ENCODE measurements at regions not wholly inside any gene's neighbourhood (a gene's known extent, or its start where the extent isn't known, plus 50 kb on each side); places are given as distances from the start of the nearest gene placed in this dataset.

DNA sequence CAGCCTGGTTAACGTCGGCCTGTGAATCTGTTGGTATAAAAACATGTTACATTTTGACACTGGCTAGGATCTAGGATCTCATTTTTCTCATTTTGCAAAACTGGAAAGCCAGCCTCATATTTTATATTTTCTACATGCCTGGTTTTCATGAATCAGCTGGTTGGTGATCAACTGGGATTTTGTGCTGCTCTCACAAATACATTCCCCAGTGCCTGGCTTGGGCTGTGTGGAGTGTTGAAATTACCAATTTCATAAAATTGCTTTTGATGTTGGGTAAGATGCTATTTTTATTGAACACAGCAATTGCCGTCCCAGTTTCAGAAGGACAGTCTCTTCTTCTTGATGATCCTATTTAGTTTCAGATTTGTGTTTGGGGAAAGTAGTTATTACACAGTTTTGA, 604.3 kb downstream of the TAFA4 start:
- intact Hi-C loops (cut with DNase I), result no loop called here
- no peaks in the 10 kb centered on the region for H3K36me3 ChIP-seq
- TF ChIP-seq, protein P1, sequence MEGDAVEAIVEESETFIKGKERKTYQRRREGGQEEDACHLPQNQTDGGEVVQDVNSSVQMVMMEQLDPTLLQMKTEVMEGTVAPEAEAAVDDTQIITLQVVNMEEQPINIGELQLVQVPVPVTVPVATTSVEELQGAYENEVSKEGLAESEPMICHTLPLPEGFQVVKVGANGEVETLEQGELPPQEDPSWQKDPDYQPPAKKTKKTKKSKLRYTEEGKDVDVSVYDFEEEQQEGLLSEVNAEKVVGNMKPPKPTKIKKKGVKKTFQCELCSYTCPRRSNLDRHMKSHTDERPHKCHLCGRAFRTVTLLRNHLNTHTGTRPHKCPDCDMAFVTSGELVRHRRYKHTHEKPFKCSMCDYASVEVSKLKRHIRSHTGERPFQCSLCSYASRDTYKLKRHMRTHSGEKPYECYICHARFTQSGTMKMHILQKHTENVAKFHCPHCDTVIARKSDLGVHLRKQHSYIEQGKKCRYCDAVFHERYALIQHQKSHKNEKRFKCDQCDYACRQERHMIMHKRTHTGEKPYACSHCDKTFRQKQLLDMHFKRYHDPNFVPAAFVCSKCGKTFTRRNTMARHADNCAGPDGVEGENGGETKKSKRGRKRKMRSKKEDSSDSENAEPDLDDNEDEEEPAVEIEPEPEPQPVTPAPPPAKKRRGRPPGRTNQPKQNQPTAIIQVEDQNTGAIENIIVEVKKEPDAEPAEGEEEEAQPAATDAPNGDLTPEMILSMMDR (IDR thresholded peaks at IDR 0.05), result no peak
- no peak for TF ChIP-seq POLR2A (IDR thresholded peaks at IDR 0.05)
- no peak for TF ChIP-seq POLR2AphosphoS5 (IDR thresholded peaks at IDR 0.05; ENCODE audit: insufficient read depth in 1 of 2, low read depth in 1 of 2)
- H3K4me3 ChIP-seq, result no peak overlapping the region
- H3K27me3 ChIP-seq, result no peaks in the 10 kb centered on the region
- H3K4me1 ChIP-seq, result no peaks in the 10 kb centered on the region
- no peaks in the 10 kb centered on the region for H3K9me3 ChIP-seq
- DNase-seq (ENCODE audit: extremely low spot score in 2 of 2), result no peak
- no peak overlapping the region for H3K27ac ChIP-seq

DNA sequence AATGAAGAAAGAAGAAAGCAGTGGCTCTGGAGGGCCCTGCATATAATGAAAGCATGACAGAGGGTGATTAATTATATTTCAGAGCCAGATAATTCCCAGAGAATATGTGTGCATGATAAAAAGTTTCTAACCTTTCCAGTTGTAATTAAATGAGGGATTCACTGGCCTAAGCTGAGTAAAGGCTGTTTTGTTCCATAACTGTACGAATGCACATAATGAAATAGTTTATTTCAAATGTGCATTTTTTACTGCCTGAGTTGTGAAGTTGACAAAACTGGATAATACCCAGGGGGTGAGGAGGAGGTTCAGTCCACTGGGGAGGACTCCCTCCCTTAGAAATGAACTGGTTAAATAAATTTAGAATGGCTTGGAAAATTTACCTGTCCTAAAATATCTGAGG, 616.4 kb downstream of the TAFA4 start:
- no peak overlapping the region for H3K27ac ChIP-seq
- no peaks in the 10 kb centered on the region for H3K4me1 ChIP-seq
- no peaks in the 10 kb centered on the region for H3K9me3 ChIP-seq
- no peak overlapping the region for H3K4me3 ChIP-seq
- DNase-seq (ENCODE audit: extremely low spot score in 2 of 2), result no peak
- TF ChIP-seq POLR2A (IDR thresholded peaks at IDR 0.05) (no peak), POLR2AphosphoS5 (IDR thresholded peaks at IDR 0.05; ENCODE audit: insufficient read depth in 1 of 2, low read depth in 1 of 2) (no peak)
- TF ChIP-seq, protein P1 (IDR thresholded peaks at IDR 0.05), result no peak
- H3K36me3 ChIP-seq, result no peaks in the 10 kb centered on the region
- intact Hi-C loops (cut with DNase I), result no loop called here
- H3K27me3 ChIP-seq, result no peaks in the 10 kb centered on the region

DNA sequence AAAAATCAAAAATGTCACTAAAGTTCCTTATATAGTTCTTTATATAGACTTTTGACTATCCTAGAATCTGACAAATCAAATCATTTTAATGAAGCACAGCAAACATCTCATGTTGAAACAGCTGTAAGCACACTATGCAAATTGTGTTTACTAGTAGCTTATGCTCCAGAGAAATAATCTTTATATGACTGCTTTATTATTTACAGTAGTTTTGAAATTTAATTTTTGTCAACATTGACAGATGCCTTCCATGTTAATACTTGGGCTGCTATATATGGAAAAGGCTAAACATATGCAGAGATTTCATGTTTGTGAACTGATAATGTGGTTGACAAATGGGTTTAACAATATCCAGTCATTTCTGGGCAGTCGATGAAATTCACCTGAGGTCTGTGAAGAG, 616.8 kb downstream of the TAFA4 start:
- no peaks in the 10 kb centered on the region for H3K36me3 ChIP-seq
- intact Hi-C loops (cut with DNase I), result no loop called here
- H3K27ac ChIP-seq, result no peak overlapping the region
- H3K4me3 ChIP-seq, result no peak overlapping the region
- H3K27me3 ChIP-seq, result no peaks in the 10 kb centered on the region
- no peaks in the 10 kb centered on the region for H3K9me3 ChIP-seq
- H3K4me1 ChIP-seq, result no peaks in the 10 kb centered on the region
- TF ChIP-seq POLR2A (IDR thresholded peaks at IDR 0.05), result no peak
- TF ChIP-seq, protein P1 (IDR thresholded peaks at IDR 0.05), result no peak
- no peak for DNase-seq (ENCODE audit: extremely low spot score in 2 of 2)

DNA sequence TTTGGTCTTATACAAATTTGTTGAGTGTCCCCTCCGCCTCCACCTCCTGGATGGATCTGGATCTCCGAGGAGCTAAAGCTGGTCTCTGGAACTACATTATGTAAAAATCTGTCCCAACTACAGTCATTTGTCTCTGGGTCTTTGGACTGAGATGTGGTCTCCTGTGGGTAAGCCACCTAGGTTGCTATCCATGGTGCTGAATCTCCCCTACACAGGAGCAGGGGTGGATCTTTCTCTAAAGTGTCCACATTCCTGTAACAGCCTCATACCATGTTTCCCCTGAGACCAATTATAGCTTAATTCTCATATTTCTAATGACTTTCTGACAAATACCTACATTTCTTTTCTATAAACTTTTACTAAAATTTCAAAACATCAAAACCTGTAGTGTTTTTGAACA, 625.8 kb downstream of the TAFA4 start:
- no peak overlapping the region for H3K27ac ChIP-seq
- no peaks in the 10 kb centered on the region for H3K9me3 ChIP-seq
- H3K4me1 ChIP-seq, result no peaks in the 10 kb centered on the region
- DNase-seq (ENCODE audit: extremely low spot score in 2 of 2), result no peak
- TF ChIP-seq, protein P1 (IDR thresholded peaks at IDR 0.05), result no peak
- TF ChIP-seq POLR2AphosphoS5 (IDR thresholded peaks at IDR 0.05; ENCODE audit: insufficient read depth in 1 of 2, low read depth in 1 of 2), result no peak
- TF ChIP-seq POLR2A (IDR thresholded peaks at IDR 0.05), result no peak
- H3K4me3 ChIP-seq, result no peak overlapping the region
- H3K27me3 ChIP-seq, result no peaks in the 10 kb centered on the region
- intact Hi-C loops (cut with DNase I), result no loop called here
- no peaks in the 10 kb centered on the region for H3K36me3 ChIP-seq

DNA sequence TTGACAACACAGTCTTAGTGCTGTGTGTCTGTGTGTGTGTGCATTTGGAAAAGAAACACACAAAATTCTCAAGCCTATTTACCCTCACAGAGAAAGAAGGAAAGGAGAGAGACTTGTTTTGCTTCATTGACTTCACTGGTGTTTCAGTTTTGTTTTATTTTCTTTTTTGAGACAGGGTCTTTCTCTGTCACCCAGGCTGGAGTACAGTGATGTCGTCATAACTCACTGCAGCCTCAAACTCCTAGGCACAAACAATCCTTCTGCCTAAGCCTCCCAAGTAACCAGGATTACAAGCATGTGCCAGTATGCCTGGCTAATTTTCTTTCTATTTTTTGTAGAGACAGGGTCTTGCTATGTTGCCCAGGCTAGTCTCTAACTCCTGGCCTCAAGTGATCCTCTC, 636.9 kb downstream of the TAFA4 start:
- intact Hi-C loops (cut with DNase I), result no loop called here
- Histone ChIP-seq H3K9me3 (no peaks in the 10 kb centered on the region), H3K4me3 (no peak overlapping the region), H3K4me1 (no peaks in the 10 kb centered on the region), H3K27me3 (no peaks in the 10 kb centered on the region), H3K36me3 (no peaks in the 10 kb centered on the region), H3K27ac (no peak overlapping the region)
- DNase-seq (ENCODE audit: extremely low spot score in 2 of 2), result no peak
- no peak for TF ChIP-seq POLR2AphosphoS5 (IDR thresholded peaks at IDR 0.05; ENCODE audit: insufficient read depth in 1 of 2, low read depth in 1 of 2)
- TF ChIP-seq, protein P1 (IDR thresholded peaks at IDR 0.05), result no peak
- no peak for TF ChIP-seq POLR2A (IDR thresholded peaks at IDR 0.05)

Data from vagina (tissue), 2 donors.